ENCODE measurements at regions not wholly inside any gene's neighbourhood (a gene's known extent, or its start where the extent isn't known, plus 50 kb on each side); places are given as distances from the start of the nearest gene placed in this dataset.

DNA sequence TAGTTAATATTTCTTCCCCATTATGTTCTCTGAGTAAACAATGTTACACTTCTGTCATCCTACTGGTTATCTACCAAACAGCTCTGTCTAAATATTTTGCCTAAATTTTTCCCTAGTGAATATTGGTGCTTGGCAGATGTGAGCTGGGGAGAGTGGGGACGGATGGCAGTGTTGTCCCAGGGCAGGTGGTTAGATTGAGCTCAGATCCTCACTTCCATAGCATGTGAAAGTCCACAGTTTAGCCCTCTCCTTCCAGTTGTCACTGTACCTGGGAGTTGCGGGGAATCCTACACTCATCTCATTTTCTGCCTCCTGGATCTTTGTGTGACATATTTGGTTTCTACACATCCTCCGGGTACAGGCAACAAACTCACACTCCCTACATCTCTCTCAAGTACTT is 484.9 kb downstream of the EPM2A start:
- no peak for TF ChIP-seq POLR2A (IDR thresholded peaks at IDR 0.05)
- TF ChIP-seq CTCF (IDR thresholded peaks at IDR 0.05): no peak
- TF ChIP-seq POLR2AphosphoS5 (IDR thresholded peaks at IDR 0.05): no peak
- no peak for TF ChIP-seq EP300 (IDR thresholded peaks at IDR 0.05)
- Histone ChIP-seq H3K27me3 (no peaks in the 10 kb centered on the region), H3K4me3 (no peak overlapping the region), H3K36me3 (no peaks in the 10 kb centered on the region), H3K9me3 (no peaks in the 10 kb centered on the region), H3K4me1 (no peaks in the 10 kb centered on the region), H3K27ac (no peak overlapping the region)
- no peak for ATAC-seq
- 40 to 55% methylated on average over 2 to 3 of the region's 3 CpGs for WGBS, 2 donors (ENCODE audit: low coverage in 1 of 2)

- H3K4me3 ChIP-seq: no peak overlapping the region
- no peak for ATAC-seq
- no peaks in the 10 kb centered on the region for H3K36me3 ChIP-seq
- H3K27me3 ChIP-seq: no peaks in the 10 kb centered on the region
- H3K4me1 ChIP-seq: no peaks in the 10 kb centered on the region
- H3K27ac ChIP-seq: no peak overlapping the region
- H3K9me3 ChIP-seq: no peaks in the 10 kb centered on the region
- TF ChIP-seq CTCF (IDR thresholded peaks at IDR 0.05) (no peak), EP300 (IDR thresholded peaks at IDR 0.05) (no peak), POLR2AphosphoS5 (IDR thresholded peaks at IDR 0.05) (no peak), POLR2A (IDR thresholded peaks at IDR 0.05) (no peak)
Measured at GRCh38 chr6:145252737-145253136, 482.6 kb downstream of the EPM2A start.

DNA sequence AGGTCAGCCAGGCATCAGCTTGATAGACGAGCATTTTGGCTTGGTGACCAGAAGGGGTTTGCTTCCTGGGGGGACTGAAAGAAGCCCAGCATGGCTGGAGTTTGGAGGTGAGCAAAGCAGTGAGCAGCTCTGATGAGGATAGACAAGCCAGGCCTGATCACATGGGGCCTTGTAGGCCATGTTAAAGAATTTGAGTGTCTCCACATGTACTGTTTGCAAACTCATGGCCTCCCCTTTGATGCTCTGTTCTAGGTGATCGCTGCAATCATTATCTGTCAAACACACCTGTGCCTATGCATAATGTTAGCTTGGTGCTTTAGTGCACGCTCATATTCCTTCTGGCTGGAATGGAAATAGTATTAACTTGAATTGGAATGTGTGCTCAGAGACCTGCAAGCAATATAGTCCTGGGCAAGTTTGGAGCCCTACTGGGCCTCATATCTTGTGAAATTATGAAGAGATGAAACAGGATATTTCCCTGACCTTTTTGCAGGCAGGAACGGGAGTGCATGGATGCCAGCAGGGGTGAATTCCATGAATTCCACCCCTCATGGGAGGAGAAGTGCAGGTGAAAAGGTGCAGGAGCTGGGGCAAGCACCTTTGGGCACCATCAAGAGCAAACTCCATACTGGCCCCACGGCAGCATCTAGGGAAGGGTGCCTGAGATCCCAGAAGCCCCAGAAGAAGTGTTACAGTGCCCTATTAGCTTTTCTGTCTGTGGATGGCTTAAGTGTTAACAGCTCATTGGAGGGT is 480.5 kb downstream of the EPM2A start:
- H3K4me1 ChIP-seq: no peaks in the 10 kb centered on the region
- 72 to 94% methylated on average over 3 of the region's 5 CpGs for WGBS, 2 donors (ENCODE audit: low coverage in 1 of 2)
- H3K9me3 ChIP-seq: no peaks in the 10 kb centered on the region
- no peak overlapping the region for H3K4me3 ChIP-seq
- no peaks in the 10 kb centered on the region for H3K27me3 ChIP-seq
- no peak for ATAC-seq
- TF ChIP-seq POLR2A (IDR thresholded peaks at IDR 0.05) (no peak), EP300 (IDR thresholded peaks at IDR 0.05) (no peak), POLR2AphosphoS5 (IDR thresholded peaks at IDR 0.05) (no peak), CTCF (IDR thresholded peaks at IDR 0.05) (no peak)
- H3K36me3 ChIP-seq: no peaks in the 10 kb centered on the region
- no peak overlapping the region for H3K27ac ChIP-seq

DNA sequence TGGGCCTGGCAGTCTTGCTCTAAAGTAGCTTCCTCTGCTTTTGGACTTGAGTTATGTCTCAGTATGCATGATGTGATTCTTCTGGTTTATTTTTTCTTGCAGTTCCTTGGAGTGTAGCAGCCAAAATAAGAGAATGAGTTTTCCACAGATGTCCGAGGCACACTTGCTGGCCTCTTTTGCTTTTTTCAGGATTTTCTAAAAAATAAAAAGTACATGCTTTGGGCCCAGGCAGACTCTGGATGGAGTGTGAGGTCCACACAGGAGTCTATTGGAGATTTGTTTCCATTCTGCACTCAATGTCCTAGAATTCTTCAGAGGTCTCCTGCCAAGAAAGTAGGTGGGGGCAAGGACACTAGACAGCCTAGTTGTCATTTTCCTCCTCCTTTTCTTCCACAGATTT is 477.6 kb downstream of the EPM2A start:
- no peaks in the 10 kb centered on the region for H3K36me3 ChIP-seq
- no peak for TF ChIP-seq EP300 (IDR thresholded peaks at IDR 0.05)
- TF ChIP-seq POLR2AphosphoS5 (IDR thresholded peaks at IDR 0.05): no peak
- no peak for TF ChIP-seq POLR2A (IDR thresholded peaks at IDR 0.05)
- TF ChIP-seq CTCF (IDR thresholded peaks at IDR 0.05): no peak
- H3K4me3 ChIP-seq: no peak overlapping the region
- no peaks in the 10 kb centered on the region for H3K9me3 ChIP-seq
- H3K4me1 ChIP-seq: no peaks in the 10 kb centered on the region
- no peaks in the 10 kb centered on the region for H3K27me3 ChIP-seq
- no peak for ATAC-seq
- H3K27ac ChIP-seq: no peak overlapping the region
- 29 to 63% methylated on average over 1 of the region's 1 CpG for WGBS, 2 donors (ENCODE audit: low coverage in 1 of 2)

GRCh38 chr6:145258122-145258521 is 477.2 kb downstream of the EPM2A start:
- TF ChIP-seq EP300 (IDR thresholded peaks at IDR 0.05) (no peak), CTCF (IDR thresholded peaks at IDR 0.05) (no peak), POLR2AphosphoS5 (IDR thresholded peaks at IDR 0.05) (no peak), POLR2A (IDR thresholded peaks at IDR 0.05) (no peak)
- Histone ChIP-seq H3K27ac (no peak overlapping the region), H3K36me3 (no peaks in the 10 kb centered on the region), H3K27me3 (no peaks in the 10 kb centered on the region), H3K9me3 (no peaks in the 10 kb centered on the region), H3K4me1 (no peaks in the 10 kb centered on the region), H3K4me3 (no peak overlapping the region)
- no peak for ATAC-seq
- WGBS, 2 donors (ENCODE audit: low coverage in 1 of 2): 62% methylated on average over 1 of the region's 1 CpG; no CpG with 5 or more reads in 1 of the 2 donors

Data from gastroesophageal sphincter (tissue), 4 donors.